ENCODE measurements at regions not wholly inside any gene's neighbourhood (a gene's known extent, or its start where the extent isn't known, plus 50 kb on each side); places are given as distances from the start of the nearest gene placed in this dataset.

DNA sequence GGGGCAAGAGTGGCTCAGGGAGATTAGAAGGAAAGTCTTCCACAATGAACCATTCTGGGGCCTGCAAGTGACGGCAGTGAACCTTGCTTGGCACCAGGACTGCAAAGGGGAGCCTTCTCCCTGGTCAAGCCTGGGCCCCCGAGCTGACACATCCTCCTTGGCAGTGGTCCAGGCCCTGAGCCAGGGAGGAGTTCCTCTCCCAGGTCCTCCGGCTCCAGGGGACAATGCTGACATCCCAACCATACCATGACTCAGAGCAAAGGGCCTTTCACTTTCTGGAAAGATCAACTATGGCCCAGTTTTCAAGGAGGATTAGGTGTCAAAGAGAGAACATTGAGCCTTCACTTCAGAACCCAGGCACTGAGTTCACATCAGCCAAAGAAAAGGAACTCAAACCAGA, 756.5 kb upstream of the TBX3 start:
- TF ChIP-seq NFIC (IDR thresholded peaks at IDR 0.05) (no peak), EP300 (IDR thresholded peaks at IDR 0.05; ENCODE audit: borderline replicate concordance) (no peak), TEAD4 (IDR thresholded peaks at IDR 0.05) (no peak), CREB1 (IDR thresholded peaks at IDR 0.05; ENCODE audit: low read depth) (no peak)
- TF ChIP-seq, protein P1, sequence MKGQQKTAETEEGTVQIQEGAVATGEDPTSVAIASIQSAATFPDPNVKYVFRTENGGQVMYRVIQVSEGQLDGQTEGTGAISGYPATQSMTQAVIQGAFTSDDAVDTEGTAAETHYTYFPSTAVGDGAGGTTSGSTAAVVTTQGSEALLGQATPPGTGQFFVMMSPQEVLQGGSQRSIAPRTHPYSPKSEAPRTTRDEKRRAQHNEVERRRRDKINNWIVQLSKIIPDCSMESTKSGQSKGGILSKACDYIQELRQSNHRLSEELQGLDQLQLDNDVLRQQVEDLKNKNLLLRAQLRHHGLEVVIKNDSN (IDR thresholded peaks at IDR 0.05), result no peak
- TF ChIP-seq, protein P2, sequence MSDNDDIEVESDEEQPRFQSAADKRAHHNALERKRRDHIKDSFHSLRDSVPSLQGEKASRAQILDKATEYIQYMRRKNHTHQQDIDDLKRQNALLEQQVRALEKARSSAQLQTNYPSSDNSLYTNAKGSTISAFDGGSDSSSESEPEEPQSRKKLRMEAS (IDR thresholded peaks at IDR 0.05), result no peak
